ENCODE measurements at regions not wholly inside any gene's neighbourhood (a gene's known extent, or its start where the extent isn't known, plus 50 kb on each side); places are given as distances from the start of the nearest gene placed in this dataset.

- TF ChIP-seq CTCF (IDR thresholded peaks at IDR 0.05) (no peak), POLR2AphosphoS5 (IDR thresholded peaks at IDR 0.05) (no peak), EP300 (IDR thresholded peaks at IDR 0.05) (no peak), POLR2A (IDR thresholded peaks at IDR 0.05) (no peak)
Observed at GRCh38 chr11:15654451-15654850, 539.7 kb downstream of the INSC start.
